ENCODE measurements at regions not wholly inside any gene's neighbourhood (a gene's known extent, or its start where the extent isn't known, plus 50 kb on each side); places are given as distances from the start of the nearest gene placed in this dataset.

- no peaks in the 10 kb centered on the region for H3K79me2 ChIP-seq (ENCODE audit: insufficient read depth, low read length)
- no peak overlapping the region for H3K27ac ChIP-seq (ENCODE audit: low read length)
- H3K9ac ChIP-seq (ENCODE audit: low read depth, low read length) = no peak overlapping the region
- no peak overlapping the region for H3K4me2 ChIP-seq (ENCODE audit: insufficient read depth, low read length)
- H4K20me1 ChIP-seq (ENCODE audit: insufficient read depth, low read length) = no peaks in the 10 kb centered on the region
- DNase-seq = no peak
- TF ChIP-seq CTCF (IDR thresholded peaks at IDR 0.05; ENCODE audit: borderline replicate concordance, extremely low read depth, low read length, poor library complexity, severe bottlenecking) = no peak
- TF ChIP-seq EZH2 (IDR thresholded peaks at IDR 0.05; ENCODE audit: borderline replicate concordance, low read depth, low read length, severe bottlenecking) = no peak
- H3K4me3 ChIP-seq (ENCODE audit: low read depth in 1 of 2, low read length in 2 of 2) = no peak overlapping the region
- no peaks in the 10 kb centered on the region for H3K27me3 ChIP-seq (ENCODE audit: insufficient read depth, low read length, poor library complexity)
- H3K4me1 ChIP-seq (ENCODE audit: insufficient read depth, low read length) = no peaks in the 10 kb centered on the region
- ATAC-seq (ENCODE audit: insufficient read depth, low read depth) = peak; percentile 49; the same call in 1 of the 3 replicates
- H2AFZ ChIP-seq (ENCODE audit: low read depth, low read length) = no peak overlapping the region
- H3K36me3 ChIP-seq (ENCODE audit: insufficient read depth, low read length) = no peaks in the 10 kb centered on the region
- peaks cover 21% of the 10 kb centered on the region for H3K9me3 ChIP-seq (ENCODE audit: insufficient read depth, low read length, severe bottlenecking)
These were observed 52.5 kb upstream of the RESF1 start for GRCh38 chr12:31906557-31907301.

GRCh38 chr12:31903025-31903424 is 56.2 kb upstream of the RESF1 start:
- Histone ChIP-seq H3K4me1 (ENCODE audit: insufficient read depth, low read length) (peaks cover 6% of the 10 kb centered on the region), H2AFZ (ENCODE audit: low read depth, low read length) (no peak overlapping the region), H3K9ac (ENCODE audit: low read depth, low read length) (no peak overlapping the region), H3K27me3 (ENCODE audit: insufficient read depth, low read length, poor library complexity) (no peaks in the 10 kb centered on the region), H3K79me2 (ENCODE audit: insufficient read depth, low read length) (no peaks in the 10 kb centered on the region), H3K4me2 (ENCODE audit: insufficient read depth, low read length) (no peak overlapping the region), H3K27ac (ENCODE audit: low read length) (no peak overlapping the region), H3K9me3 (ENCODE audit: insufficient read depth, low read length, severe bottlenecking) (peaks cover 48% of the 10 kb centered on the region), H3K4me3 (ENCODE audit: low read depth in 1 of 2, low read length in 2 of 2) (no peak overlapping the region), H3K36me3 (ENCODE audit: insufficient read depth, low read length) (peaks cover 4% of the 10 kb centered on the region; the same call in 1 of the 2 replicates), H4K20me1 (ENCODE audit: insufficient read depth, low read length) (no peaks in the 10 kb centered on the region)
- ATAC-seq (ENCODE audit: insufficient read depth, low read depth) = no peak
- DNase-seq = no peak
- TF ChIP-seq CTCF (IDR thresholded peaks at IDR 0.05; ENCODE audit: borderline replicate concordance, extremely low read depth, low read length, poor library complexity, severe bottlenecking) (no peak), EZH2 (IDR thresholded peaks at IDR 0.05; ENCODE audit: borderline replicate concordance, low read depth, low read length, severe bottlenecking) (no peak)

- no peak overlapping the region for H3K9ac ChIP-seq (ENCODE audit: low read depth, low read length)
- no peaks in the 10 kb centered on the region for H3K79me2 ChIP-seq (ENCODE audit: insufficient read depth, low read length)
- H3K4me3 ChIP-seq (ENCODE audit: low read depth in 1 of 2, low read length in 2 of 2) = no peak overlapping the region
- H3K36me3 ChIP-seq (ENCODE audit: insufficient read depth, low read length) = peaks cover 12% of the 10 kb centered on the region; the same call in 1 of the 2 replicates
- no peaks in the 10 kb centered on the region for H4K20me1 ChIP-seq (ENCODE audit: insufficient read depth, low read length)
- peak overlapping the region; percentile 52 for H3K27ac ChIP-seq (ENCODE audit: low read length)
- H2AFZ ChIP-seq (ENCODE audit: low read depth, low read length) = no peak overlapping the region
- no peak for ATAC-seq (ENCODE audit: insufficient read depth, low read depth)
- peaks cover 31% of the 10 kb centered on the region for H3K4me1 ChIP-seq (ENCODE audit: insufficient read depth, low read length)
- peaks cover 42% of the 10 kb centered on the region for H3K9me3 ChIP-seq (ENCODE audit: insufficient read depth, low read length, severe bottlenecking)
- no peak for DNase-seq
- no peak for TF ChIP-seq CTCF (IDR thresholded peaks at IDR 0.05; ENCODE audit: borderline replicate concordance, extremely low read depth, low read length, poor library complexity, severe bottlenecking)
- TF ChIP-seq EZH2 (IDR thresholded peaks at IDR 0.05; ENCODE audit: borderline replicate concordance, low read depth, low read length, severe bottlenecking) = no peak
- no peaks in the 10 kb centered on the region for H3K27me3 ChIP-seq (ENCODE audit: insufficient read depth, low read length, poor library complexity)
- no peak overlapping the region for H3K4me2 ChIP-seq (ENCODE audit: insufficient read depth, low read length)
These were observed 58.9 kb upstream of the RESF1 start for GRCh38 chr12:31900271-31900670.

Measured in DND-41 (cell line).